HFF-Myc (cell line): ENCODE measurements at regions not wholly inside any gene's neighbourhood (a gene's known extent, or its start where the extent isn't known, plus 50 kb on each side); places are given as distances from the start of the nearest gene placed in this dataset.

Source experiments
- DNase-seq: peaks from one replicate; pipeline ENCODE4 v3.0.0-alpha.2; 2011; ENCODE audit warnings: low read depth; ENCODE audit errors: extremely low read depth
- H3K4me3 ChIP-seq: replicated peaks from 2 replicates; pipeline ENCODE4 v1.5.1; 2011; ENCODE audit warnings: low read depth, mild to moderate bottlenecking, control low read depth, low read length
- CTCF ChIP-seq: IDR thresholded peaks from 2 replicates; pipeline ENCODE4 v1.5.1; 2012; ENCODE audit warnings: mild to moderate bottlenecking, low read depth, low read length, control low read depth; ENCODE audit errors: missing control alignments

- H3K4me3 ChIP-seq: no peak overlapping the region
- DNase-seq: no peak
- no peak for TF ChIP-seq CTCF
Observed at GRCh38 chr7:52936750-52937149, 98.7 kb upstream of the POM121L12 start.

DNA sequence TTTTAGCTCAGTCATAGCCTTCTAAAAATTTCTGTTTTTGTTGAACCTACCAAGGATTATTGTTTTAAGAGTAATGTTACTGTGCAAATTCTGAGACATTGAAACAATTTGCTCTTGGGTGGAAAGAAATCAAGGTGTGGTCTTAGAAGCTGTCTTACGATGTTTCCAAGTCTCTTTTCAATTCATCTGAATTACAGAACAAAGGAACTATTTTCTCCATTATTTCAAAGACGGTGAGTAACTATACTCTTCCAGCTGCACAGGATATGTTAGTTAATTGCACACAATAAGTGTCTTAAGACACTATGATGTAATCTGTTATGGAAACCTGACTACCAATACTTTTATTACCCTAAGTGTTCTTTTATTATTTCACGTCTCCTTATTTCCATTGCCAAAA is 106.8 kb upstream of the POM121L12 start:
- no peak for DNase-seq
- TF ChIP-seq CTCF: no peak
- H3K4me3 ChIP-seq: no peak overlapping the region

- no peak for TF ChIP-seq CTCF
- no peak for DNase-seq
- no peak overlapping the region for H3K4me3 ChIP-seq
Observed at GRCh38 chr7:52925332-52925731, 110.1 kb upstream of the POM121L12 start.

DNA sequence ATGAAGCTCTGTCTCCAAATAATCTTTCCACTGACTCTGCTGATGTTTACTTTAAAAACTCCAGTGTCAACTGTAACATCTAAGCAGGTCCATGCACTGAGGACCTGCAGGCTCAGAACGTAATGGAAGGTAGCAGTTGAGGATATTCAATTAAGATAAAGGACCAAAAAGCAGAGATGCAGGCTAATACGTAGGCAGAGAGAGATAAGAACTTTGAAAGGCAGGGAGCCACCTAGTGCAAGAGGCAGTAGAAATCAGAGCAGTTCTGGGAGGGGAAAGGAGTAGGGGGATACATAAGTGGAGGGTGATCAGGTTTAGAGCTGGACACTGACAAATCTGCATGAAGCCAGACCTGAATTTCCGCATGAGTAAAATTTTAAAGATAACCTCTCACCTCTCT is 114.5 kb upstream of the POM121L12 start:
- no peak overlapping the region for H3K4me3 ChIP-seq
- TF ChIP-seq CTCF: no peak
- no peak for DNase-seq

- H3K4me3 ChIP-seq: no peak overlapping the region
- DNase-seq: no peak
- TF ChIP-seq CTCF: no peak
Observed at GRCh38 chr7:52917982-52918578, 117.4 kb upstream of the POM121L12 start.

DNA sequence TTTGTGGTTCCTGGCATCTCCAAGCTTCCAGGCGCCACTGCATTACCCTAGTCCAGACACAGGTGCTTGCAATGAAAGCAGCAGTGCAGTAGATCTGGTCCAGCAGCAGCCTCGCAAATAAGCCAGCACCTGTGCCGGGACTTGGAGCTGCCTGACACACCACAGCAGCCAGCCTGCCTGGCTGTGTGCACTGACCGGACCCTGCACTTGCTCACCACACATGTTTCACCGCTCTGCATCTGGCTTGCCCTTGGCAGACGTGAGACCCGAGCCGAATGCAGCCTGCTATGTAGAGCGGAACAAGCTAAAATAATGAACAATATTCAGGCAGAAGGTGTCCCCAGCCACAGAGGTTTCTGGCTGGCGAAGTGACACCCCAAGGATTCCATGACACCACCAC is 123.6 kb upstream of the POM121L12 start:
- TF ChIP-seq CTCF: no peak
- H3K4me3 ChIP-seq: no peak overlapping the region
- no peak for DNase-seq

DNA sequence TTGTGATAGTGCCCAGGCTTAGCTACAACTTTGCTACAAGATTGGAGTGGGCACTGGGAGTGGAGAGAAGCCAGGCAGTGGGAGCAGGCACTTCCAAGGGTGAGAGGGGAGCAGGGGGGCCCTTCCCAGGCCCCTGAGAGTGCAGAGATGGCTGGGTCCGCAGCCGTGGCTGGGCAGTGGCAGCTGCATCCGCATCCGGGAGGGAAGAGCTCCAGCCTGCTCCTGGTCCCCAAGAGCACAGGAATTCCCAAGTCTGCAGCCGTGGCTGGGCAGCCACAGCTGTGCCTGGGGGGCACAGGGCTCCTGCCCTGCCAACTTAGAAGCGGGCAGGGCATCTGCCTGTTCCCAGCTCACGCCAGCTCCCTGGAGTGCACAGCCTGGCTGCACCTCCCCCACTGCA is 124.1 kb upstream of the POM121L12 start:
- no peak for TF ChIP-seq CTCF
- no peak for DNase-seq

More for the DNA sequence above, 124.1 kb upstream of the POM121L12 start:
- no peak overlapping the region for H3K4me3 ChIP-seq
